ENCODE measurements at regions not wholly inside any gene's neighbourhood (a gene's known extent, or its start where the extent isn't known, plus 50 kb on each side); places are given as distances from the start of the nearest gene placed in this dataset.

DNA sequence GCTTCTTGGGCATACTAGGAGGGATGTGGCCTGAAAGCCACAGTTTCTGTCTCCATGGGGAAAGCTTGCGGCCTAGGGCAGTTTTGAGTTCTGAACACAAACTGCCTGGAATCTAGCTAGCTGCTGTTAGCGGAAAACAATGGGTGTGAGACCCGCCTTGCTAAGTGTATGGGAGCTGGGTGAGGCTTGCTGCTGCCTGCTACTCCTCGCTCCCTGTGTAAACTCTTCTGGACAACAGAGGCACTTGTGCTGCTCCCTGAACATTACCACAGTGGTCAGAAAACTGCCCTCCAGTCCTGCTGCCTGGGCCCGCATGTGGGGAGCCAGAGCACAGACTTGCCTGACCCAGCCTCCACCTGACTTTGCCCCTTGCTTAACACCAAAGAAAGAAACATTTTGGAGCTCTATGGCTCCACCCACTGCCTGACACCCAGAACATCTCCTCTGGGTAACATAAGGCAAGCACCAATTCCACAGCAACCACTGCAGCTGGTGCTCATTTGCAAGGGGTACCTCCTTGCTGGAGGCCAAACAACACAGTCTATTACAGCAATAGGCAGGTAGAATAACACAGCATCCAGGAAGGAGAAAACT lies 766.3 kb upstream of the RAG2 start:
- Histone ChIP-seq H3K36me3 (no peaks in the 10 kb centered on the region), H3K9me3 (peaks cover 0 to 44% (median 6%) of the 10 kb centered on the region in 4 donors), H3K4me1 (no peaks in the 10 kb centered on the region), H3K27me3 (no peaks in the 10 kb centered on the region), H3K27ac (no peak overlapping the region), H3K4me3 (no peak overlapping the region)
- DNase-seq = no peak
- TF ChIP-seq POLR2AphosphoS5 (IDR thresholded peaks at IDR 0.05) (no peak), EP300 (IDR thresholded peaks at IDR 0.05) (no peak), POLR2A (IDR thresholded peaks at IDR 0.05) (no peak)
- TF ChIP-seq, protein P1, sequence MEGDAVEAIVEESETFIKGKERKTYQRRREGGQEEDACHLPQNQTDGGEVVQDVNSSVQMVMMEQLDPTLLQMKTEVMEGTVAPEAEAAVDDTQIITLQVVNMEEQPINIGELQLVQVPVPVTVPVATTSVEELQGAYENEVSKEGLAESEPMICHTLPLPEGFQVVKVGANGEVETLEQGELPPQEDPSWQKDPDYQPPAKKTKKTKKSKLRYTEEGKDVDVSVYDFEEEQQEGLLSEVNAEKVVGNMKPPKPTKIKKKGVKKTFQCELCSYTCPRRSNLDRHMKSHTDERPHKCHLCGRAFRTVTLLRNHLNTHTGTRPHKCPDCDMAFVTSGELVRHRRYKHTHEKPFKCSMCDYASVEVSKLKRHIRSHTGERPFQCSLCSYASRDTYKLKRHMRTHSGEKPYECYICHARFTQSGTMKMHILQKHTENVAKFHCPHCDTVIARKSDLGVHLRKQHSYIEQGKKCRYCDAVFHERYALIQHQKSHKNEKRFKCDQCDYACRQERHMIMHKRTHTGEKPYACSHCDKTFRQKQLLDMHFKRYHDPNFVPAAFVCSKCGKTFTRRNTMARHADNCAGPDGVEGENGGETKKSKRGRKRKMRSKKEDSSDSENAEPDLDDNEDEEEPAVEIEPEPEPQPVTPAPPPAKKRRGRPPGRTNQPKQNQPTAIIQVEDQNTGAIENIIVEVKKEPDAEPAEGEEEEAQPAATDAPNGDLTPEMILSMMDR (IDR thresholded peaks at IDR 0.05) = no peak
- 73 to 89% (median 83%) methylated on average over 3 to 5 of the region's 5 CpGs for WGBS, 5 donors
- intact Hi-C loops (cut with DNase I; ENCODE audit: low total_unique reads) = no loop called here

DNA sequence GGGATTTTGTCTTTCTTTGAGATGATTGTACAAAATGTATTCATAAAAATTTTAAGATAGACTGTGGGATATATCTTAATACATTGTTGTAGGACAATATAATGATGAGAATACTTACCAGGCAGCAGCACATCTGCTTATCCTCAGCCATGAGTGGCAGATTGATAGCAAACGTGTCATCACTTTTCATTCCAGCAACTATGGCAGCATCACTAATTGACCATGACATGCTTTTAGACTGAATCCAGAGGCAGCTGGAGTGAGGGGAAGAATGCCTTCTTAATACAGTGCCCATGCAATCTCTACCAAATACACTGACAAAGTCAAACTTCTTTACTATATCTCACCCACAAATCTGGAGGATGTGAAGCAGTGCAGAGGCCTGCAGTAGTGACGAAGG lies 755.2 kb upstream of the RAG2 start:
- no peak for DNase-seq
- no peaks in the 10 kb centered on the region for H3K27me3 ChIP-seq
- intact Hi-C loops (cut with DNase I; ENCODE audit: low total_unique reads) = no loop called here
- no peaks in the 10 kb centered on the region for H3K36me3 ChIP-seq
- no peaks in the 10 kb centered on the region for H3K4me1 ChIP-seq
- H3K4me3 ChIP-seq = no peak overlapping the region
- whole genome bisulfite sequencing, 5 donors = 67 to 85% (median 74%) methylated on average over 2 of the region's 2 CpGs
- H3K27ac ChIP-seq = no peak overlapping the region
- TF ChIP-seq EP300 (IDR thresholded peaks at IDR 0.05) (no peak), POLR2AphosphoS5 (IDR thresholded peaks at IDR 0.05) (no peak), POLR2A (IDR thresholded peaks at IDR 0.05) (no peak)
- TF ChIP-seq, protein P1 (IDR thresholded peaks at IDR 0.05) = no peak
- H3K9me3 ChIP-seq = peaks cover 0 to 19% (median 0%) of the 10 kb centered on the region in 4 donors

DNA sequence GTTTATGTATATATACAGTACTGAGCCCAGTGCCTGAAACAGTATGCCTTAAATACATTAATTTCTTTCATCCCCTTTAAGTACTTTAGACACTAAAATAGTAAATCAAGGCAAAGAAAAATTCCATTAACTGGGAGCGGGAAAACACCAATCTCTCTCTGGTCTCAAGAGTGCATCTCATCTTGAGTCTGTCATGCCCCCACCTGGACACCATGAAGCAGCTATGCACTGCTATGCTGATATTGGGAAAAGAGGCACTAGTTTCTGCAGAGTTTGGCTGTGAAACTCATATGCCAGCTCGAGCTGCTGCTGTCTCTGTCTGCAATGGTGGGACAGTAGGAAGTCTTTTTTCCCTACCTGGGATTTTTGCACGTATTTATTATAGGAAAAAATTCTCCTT lies 754.4 kb upstream of the RAG2 start:
- intact Hi-C loops (cut with DNase I; ENCODE audit: low total_unique reads) = no loop called here

DNA sequence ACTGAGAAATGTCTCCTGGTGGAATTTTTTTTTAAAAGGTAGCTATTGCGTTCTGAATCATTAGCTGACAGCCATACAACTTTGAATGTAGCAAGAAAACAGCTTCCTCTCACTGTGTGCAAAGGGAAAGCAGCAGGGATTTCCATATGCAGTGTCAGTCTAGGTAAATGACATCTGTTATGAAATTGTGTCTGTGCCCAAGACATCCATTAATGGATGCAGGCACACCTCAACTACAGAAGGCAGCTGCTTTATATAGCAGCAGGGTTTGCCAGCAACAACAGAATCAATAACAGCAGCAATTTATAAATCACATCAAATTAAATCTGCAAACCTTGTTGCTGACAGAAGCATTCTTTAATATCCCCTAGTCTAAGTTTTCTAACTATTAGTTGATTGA lies 745.3 kb upstream of the RAG2 start:
- Histone ChIP-seq H3K27ac (no peak overlapping the region), H3K27me3 (no peaks in the 10 kb centered on the region), H3K36me3 (no peaks in the 10 kb centered on the region), H3K4me3 (no peak overlapping the region), H3K9me3 (no peaks in the 10 kb centered on the region), H3K4me1 (no peaks in the 10 kb centered on the region)
- WGBS, 5 donors = 32 to 89% (median 61%) methylated on average over 1 of the region's 1 CpG
- TF ChIP-seq POLR2A (IDR thresholded peaks at IDR 0.05) (no peak), EP300 (IDR thresholded peaks at IDR 0.05) (no peak), POLR2AphosphoS5 (IDR thresholded peaks at IDR 0.05) (no peak)
- TF ChIP-seq, protein P1 (IDR thresholded peaks at IDR 0.05) = no peak
- intact Hi-C loops (cut with DNase I; ENCODE audit: low total_unique reads) = no loop called here
- no peak for DNase-seq

More for the DNA sequence above, 754.4 kb upstream of the RAG2 start:
- Histone ChIP-seq H3K9me3 (peaks cover 0 to 13% (median 0%) of the 10 kb centered on the region in 4 donors), H3K4me3 (no peak overlapping the region), H3K27me3 (no peaks in the 10 kb centered on the region), H3K4me1 (no peaks in the 10 kb centered on the region), H3K27ac (no peak overlapping the region), H3K36me3 (no peaks in the 10 kb centered on the region)
- no peak for TF ChIP-seq POLR2A (IDR thresholded peaks at IDR 0.05)
- TF ChIP-seq POLR2AphosphoS5 (IDR thresholded peaks at IDR 0.05) = no peak
- TF ChIP-seq, protein P1 (IDR thresholded peaks at IDR 0.05) = no peak
- no peak for TF ChIP-seq EP300 (IDR thresholded peaks at IDR 0.05)
- DNase-seq = no peak
- WGBS, 5 donors = 64 to 73% (median 67%) methylated on average over 3 of the region's 3 CpGs

Data from stomach (tissue), 8 donors.